ENCODE measurements at regions not wholly inside any gene's neighbourhood (a gene's known extent, or its start where the extent isn't known, plus 50 kb on each side); places are given as distances from the start of the nearest gene placed in this dataset.

DNA sequence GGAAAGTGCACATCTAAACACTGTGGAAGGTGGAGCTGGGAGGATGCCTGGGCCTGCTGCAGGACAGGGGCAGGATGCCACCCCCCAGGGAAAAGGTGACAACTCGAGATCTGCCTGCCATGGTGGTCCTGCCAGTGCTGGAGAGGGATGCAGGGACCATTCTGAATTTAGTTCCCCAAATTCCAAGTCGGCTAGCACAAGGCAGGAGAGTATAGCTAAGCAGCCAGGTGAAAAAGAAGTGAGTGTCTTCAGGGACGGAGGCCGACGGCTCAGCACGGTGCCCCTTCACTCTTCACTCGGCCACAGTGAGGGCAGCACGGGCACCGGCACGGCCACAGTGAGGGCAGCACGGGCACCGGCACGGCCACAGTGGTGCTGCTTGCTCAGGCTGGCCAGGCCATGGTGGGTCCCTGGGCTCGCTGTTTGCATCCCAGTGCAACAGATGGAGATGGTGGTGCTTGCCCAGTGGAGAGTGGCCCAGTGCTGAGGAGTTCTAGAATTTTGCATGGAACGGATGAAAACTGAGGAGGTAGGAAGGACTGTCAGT is 161.3 kb upstream of the SHH start:
- no peak for DNase-seq
- Histone ChIP-seq H3K9me3 (no peaks in the 10 kb centered on the region), H3K27me3 (peaks cover 0 to 3% of the 10 kb centered on the region in 2 donors), H3K4me1 (no peaks in the 10 kb centered on the region), H3K4me3 (no peak overlapping the region), H3K27ac (no peak overlapping the region), H3K36me3 (no peaks in the 10 kb centered on the region)
- TF ChIP-seq, protein P1, sequence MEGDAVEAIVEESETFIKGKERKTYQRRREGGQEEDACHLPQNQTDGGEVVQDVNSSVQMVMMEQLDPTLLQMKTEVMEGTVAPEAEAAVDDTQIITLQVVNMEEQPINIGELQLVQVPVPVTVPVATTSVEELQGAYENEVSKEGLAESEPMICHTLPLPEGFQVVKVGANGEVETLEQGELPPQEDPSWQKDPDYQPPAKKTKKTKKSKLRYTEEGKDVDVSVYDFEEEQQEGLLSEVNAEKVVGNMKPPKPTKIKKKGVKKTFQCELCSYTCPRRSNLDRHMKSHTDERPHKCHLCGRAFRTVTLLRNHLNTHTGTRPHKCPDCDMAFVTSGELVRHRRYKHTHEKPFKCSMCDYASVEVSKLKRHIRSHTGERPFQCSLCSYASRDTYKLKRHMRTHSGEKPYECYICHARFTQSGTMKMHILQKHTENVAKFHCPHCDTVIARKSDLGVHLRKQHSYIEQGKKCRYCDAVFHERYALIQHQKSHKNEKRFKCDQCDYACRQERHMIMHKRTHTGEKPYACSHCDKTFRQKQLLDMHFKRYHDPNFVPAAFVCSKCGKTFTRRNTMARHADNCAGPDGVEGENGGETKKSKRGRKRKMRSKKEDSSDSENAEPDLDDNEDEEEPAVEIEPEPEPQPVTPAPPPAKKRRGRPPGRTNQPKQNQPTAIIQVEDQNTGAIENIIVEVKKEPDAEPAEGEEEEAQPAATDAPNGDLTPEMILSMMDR (IDR thresholded peaks at IDR 0.05) = no peak
- intact Hi-C loops (cut with DNase I; ENCODE audit: low total_unique reads) = no loop called here

DNA sequence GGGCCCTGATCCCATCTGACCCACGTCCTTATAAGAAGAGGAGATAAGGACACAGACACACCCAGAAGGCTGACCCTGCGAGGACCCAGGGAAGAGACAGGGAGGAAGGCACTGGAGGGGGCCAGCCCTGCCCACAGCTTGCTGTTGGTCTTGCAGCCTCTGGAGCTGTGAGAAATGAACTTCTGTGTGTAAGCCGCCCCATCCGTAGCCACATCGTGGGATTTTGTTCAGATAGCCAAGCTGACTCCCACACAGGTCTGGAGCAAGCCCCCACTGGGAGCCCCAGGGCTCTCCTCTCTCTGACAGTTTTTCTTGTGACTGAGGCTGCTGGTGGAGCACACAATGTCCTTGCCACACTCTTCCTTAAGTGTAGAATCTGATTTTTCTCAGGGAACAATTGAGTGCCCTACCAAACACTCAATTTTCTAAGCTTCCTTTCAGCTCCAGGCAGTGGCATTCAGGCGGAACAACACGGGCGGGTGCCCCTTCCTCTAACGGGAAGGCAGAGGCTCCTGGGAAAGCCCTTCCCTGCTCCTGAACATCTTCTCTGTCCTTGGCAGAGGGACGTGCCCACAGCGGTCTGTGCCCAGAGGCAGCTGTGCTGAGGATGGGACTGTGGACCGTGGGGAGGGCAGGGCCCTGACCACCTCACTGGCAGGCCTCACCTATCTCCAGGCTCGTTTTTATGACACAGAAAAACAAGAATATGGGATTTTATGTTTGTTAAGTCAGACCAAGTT is 160.6 kb upstream of the SHH start:
- Histone ChIP-seq H3K27ac (no peak overlapping the region), H3K4me3 (no peak overlapping the region), H3K36me3 (no peaks in the 10 kb centered on the region), H3K4me1 (no peaks in the 10 kb centered on the region), H3K9me3 (no peaks in the 10 kb centered on the region), H3K27me3 (peaks cover 0 to 3% of the 10 kb centered on the region in 2 donors)
- DNase-seq = peak; percentile 16 to 38
- intact Hi-C loops (cut with DNase I; ENCODE audit: low total_unique reads) = no loop called here
- TF ChIP-seq, protein P1 (IDR thresholded peaks at IDR 0.05) = no peak

DNA sequence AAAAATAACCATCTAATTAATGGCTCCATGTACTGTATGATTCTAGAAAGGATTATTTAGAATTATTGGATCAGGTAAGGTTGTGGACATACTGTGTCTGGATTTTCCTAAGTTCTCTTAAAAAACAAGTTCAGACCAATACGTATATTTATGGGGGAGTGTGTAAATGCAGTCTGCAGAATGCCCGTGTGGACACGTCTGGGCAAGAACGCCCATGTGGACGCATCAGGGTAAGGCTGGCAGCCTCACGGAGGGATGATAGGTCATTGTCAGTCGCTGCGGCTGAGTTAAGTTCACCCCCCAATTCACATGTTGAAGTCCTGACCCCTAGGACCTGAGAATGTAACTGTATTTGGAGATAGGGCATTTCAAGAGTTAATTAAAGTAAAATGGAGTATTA is 160.0 kb upstream of the SHH start:
- Histone ChIP-seq H3K27ac (no peak overlapping the region), H3K9me3 (no peaks in the 10 kb centered on the region), H3K27me3 (peaks cover 0 to 3% of the 10 kb centered on the region in 2 donors), H3K36me3 (no peaks in the 10 kb centered on the region), H3K4me3 (no peak overlapping the region), H3K4me1 (no peaks in the 10 kb centered on the region)
- intact Hi-C loops (cut with DNase I; ENCODE audit: low total_unique reads) = no loop called here
- no peak for DNase-seq
- TF ChIP-seq, protein P1 (IDR thresholded peaks at IDR 0.05) = no peak

DNA sequence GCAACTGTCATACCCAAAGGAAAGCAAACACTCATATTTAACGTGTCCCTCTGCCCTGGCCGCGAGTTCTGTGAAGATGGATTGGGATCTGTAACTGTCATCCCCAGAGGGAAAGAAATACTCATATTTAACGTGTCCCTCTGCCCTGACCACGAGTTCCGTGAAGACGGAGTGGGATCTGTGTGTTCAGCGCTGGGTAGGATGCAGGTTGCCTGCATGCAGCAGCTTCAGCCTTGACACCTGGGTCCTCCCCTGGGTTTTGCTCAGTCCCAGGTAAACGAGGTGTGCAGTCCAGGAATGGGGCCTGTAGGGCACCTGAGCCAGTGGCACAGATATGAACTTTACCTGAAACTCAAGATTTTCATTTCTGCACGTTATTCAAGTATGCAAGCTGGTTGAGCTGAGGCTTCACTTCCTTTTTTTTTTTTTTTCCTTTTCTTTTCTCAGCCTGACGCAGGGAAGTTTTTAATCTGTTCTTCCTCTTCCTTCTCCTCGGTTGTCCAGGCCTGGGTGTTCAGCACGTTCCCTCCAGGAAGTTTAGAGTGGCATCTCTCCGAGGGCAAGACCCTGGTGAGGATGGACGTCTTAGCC is 159.0 kb upstream of the SHH start:
- TF ChIP-seq, protein P1 (IDR thresholded peaks at IDR 0.05) = no peak

DNA sequence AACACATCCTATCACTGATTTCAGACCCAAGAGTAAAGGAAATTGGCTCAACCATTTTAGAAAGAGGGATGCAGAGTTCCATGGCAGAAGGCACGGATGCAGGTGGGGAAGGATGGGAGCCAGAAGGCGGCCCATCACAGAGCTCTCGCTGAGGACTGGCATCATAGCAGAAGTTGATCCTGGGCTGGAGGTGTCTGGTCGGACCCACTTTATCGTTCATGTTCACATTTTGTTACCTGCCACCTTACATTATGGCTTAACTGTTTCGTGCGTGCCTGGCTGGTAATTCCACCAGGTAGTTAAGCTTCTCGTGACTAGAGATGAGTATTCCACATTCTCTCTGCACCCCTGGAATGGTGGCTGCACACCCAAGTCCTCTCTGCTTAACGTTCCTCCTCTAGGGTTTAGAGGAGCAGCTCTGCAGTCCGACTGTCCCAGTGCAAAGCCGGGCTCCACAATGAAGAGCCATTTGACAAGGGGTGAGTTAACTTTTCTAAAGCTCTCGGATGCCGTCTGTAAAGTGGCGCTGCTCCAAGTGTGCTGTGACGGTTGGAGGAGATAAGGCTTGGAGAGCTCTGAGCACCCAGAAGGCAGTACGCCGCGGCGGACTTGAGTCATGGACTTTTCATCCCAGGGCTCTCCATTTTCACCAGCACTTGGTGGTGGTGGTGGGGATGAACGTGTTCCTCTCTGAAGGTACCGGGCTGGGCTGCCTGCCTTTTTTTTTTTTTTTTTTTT is 157.1 kb upstream of the SHH start:
- no peaks in the 10 kb centered on the region for H3K4me1 ChIP-seq
- H3K36me3 ChIP-seq = no peaks in the 10 kb centered on the region
- TF ChIP-seq, protein P1 (IDR thresholded peaks at IDR 0.05) = no peak
- H3K4me3 ChIP-seq = no peak overlapping the region
- H3K27me3 ChIP-seq = peaks cover 0 to 3% of the 10 kb centered on the region in 2 donors
- DNase-seq = no peak
- intact Hi-C loops (cut with DNase I; ENCODE audit: low total_unique reads) = no loop called here
- no peak overlapping the region for H3K27ac ChIP-seq
- no peaks in the 10 kb centered on the region for H3K9me3 ChIP-seq

More for the DNA sequence above, 159.0 kb upstream of the SHH start:
- H3K9me3 ChIP-seq = no peaks in the 10 kb centered on the region
- H3K4me3 ChIP-seq = no peak overlapping the region
- no peaks in the 10 kb centered on the region for H3K36me3 ChIP-seq
- peaks cover 0 to 3% of the 10 kb centered on the region in 2 donors for H3K27me3 ChIP-seq
- H3K4me1 ChIP-seq = no peaks in the 10 kb centered on the region
- no peak for DNase-seq
- no peak overlapping the region for H3K27ac ChIP-seq
- intact Hi-C loops (cut with DNase I; ENCODE audit: low total_unique reads) = no loop called here
